ENCODE measurements at regions not wholly inside any gene's neighbourhood (a gene's known extent, or its start where the extent isn't known, plus 50 kb on each side); places are given as distances from the start of the nearest gene placed in this dataset.

DNA sequence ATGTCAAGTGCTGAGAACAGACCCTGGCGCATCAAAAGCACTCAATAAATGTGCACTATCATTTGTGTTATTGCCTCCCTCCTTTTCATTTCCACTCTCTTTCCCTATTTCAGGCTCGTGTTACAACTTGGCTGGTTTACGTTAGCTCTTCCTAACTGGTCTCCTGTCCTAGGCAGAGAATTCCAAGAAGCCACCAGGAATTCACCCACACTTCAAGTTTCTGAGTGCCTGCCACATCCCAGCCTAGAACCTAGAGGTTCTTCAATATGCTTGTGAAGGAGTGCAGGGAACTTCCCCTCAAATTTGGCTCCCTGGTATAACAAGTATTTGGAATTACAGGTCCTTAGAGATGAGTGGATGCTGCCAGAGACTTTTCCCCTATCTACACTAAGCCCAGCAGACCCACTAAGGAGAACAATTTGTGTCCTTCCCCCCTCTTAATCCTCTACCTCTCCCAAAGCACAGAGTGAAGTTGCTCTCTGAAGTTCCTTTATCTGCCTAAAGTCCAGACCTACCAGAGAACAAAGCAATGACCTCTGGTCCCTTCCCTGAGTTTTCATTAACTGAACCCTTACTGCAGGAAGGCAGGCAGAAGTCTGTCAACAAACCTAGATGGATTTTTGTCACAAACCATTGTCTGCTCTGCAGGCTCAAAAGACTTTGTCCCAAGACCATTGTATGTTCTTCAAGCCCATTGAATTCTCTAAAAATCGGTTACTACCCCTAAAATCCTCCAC, 201.6 kb upstream of the JARID2 start:
- no peak for DNase-seq (ENCODE audit: low read depth)
- TF ChIP-seq CTCF (conservative IDR thresholded peaks at IDR 0.05; ENCODE audit: low read depth, low read length) = no peak
- no peak overlapping the region for H3K4me3 ChIP-seq (ENCODE audit: low read depth, low read length)

DNA sequence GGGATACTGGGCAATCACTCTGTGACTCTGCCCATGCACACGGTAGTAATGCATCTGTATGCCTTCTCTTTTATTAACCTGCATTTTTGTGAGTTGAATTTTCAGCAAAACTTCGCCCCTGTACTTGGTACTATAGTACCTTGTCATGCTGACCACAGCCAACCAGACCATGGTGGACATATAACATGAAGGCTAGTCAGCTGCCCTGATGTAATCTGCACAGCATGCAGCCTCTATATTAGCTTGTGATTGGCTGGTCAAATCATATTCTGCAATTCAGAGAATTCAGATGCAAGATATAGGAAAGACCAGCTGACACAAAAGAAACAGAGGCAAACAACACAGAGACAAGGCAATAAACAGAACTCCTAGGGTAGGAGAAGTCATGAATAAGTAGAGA, 200.9 kb upstream of the JARID2 start:
- no peak overlapping the region for H3K4me3 ChIP-seq (ENCODE audit: low read depth, low read length)
- no peak for TF ChIP-seq CTCF (conservative IDR thresholded peaks at IDR 0.05; ENCODE audit: low read depth, low read length)
- no peak for DNase-seq (ENCODE audit: low read depth)

GRCh38 chr6:15046751-15047150, 199.1 kb upstream of the JARID2 start:
- no peak for TF ChIP-seq CTCF (conservative IDR thresholded peaks at IDR 0.05; ENCODE audit: low read depth, low read length)
- no peak overlapping the region for H3K4me3 ChIP-seq (ENCODE audit: low read depth, low read length)
- DNase-seq (ENCODE audit: low read depth) = no peak

- H3K4me3 ChIP-seq (ENCODE audit: low read depth, low read length) = no peak overlapping the region
- DNase-seq (ENCODE audit: low read depth) = no peak
- TF ChIP-seq CTCF (conservative IDR thresholded peaks at IDR 0.05; ENCODE audit: low read depth, low read length) = no peak
Measured at GRCh38 chr6:15048367-15048766, 197.5 kb upstream of the JARID2 start.

- TF ChIP-seq CTCF (conservative IDR thresholded peaks at IDR 0.05; ENCODE audit: low read depth, low read length) = no peak
- no peak overlapping the region for H3K4me3 ChIP-seq (ENCODE audit: low read depth, low read length)
- no peak for DNase-seq (ENCODE audit: low read depth)
Measured at GRCh38 chr6:15058200-15059061, 187.4 kb upstream of the JARID2 start.

GRCh38 chr6:15061180-15061641, 184.7 kb upstream of the JARID2 start:
- no peak overlapping the region for H3K4me3 ChIP-seq (ENCODE audit: low read depth, low read length)
- DNase-seq (ENCODE audit: low read depth) = no peak
- TF ChIP-seq CTCF (conservative IDR thresholded peaks at IDR 0.05; ENCODE audit: low read depth, low read length) = no peak

Data from epithelial cell of proximal tubule (primary cell).